DOHH2 (cell line): ENCODE measurements at regions not wholly inside any gene's neighbourhood (a gene's known extent, or its start where the extent isn't known, plus 50 kb on each side); places are given as distances from the start of the nearest gene placed in this dataset.

Source experiments
- H3F3A ChIP-seq: fragments of 200-600 bp; sonication (generic), shearing (Covaris generic); 2 replicates; pipeline ENCODE4 v1.6.0; 2016; ENCODE audit warnings: antibody characterized with exemption, mild to moderate bottlenecking; ENCODE audit not compliant: control insufficient read depth, insufficient read depth
- H3K27ac ChIP-seq: fragments of 200-600 bp; sonication (generic); 2 replicates; pipeline ENCODE4 v1.5.1; 2014; ENCODE audit warnings: low read depth, mild to moderate bottlenecking, low read length, moderate library complexity
- H3K27me3 ChIP-seq: fragments of 200-600 bp; sonication (generic); 2 replicates; pipeline ENCODE4 v1.6.1; 2014; ENCODE audit warnings: mild to moderate bottlenecking, low read length, mixed read lengths; ENCODE audit not compliant: control insufficient read depth
- H3K36me3 ChIP-seq: fragments of 200-600 bp; sonication (generic); 2 replicates; pipeline ENCODE4 v1.6.1; 2014; ENCODE audit warnings: mild to moderate bottlenecking, low read length, moderate library complexity, mixed read lengths; ENCODE audit not compliant: control insufficient read depth
- H3K4me1 ChIP-seq: fragments of 200-600 bp; sonication (generic); 2 replicates; pipeline ENCODE4 v1.6.1; 2014; ENCODE audit warnings: mild to moderate bottlenecking, low read length, mixed read lengths; ENCODE audit not compliant: control insufficient read depth
- H3K4me2 ChIP-seq: fragments of 200-600 bp; sonication (generic); 2 replicates; pipeline ENCODE4 v1.6.0; 2014; ENCODE audit warnings: mild to moderate bottlenecking, low read length, moderate library complexity
- H3K4me3 ChIP-seq: fragments of 200-600 bp; sonication (generic); 2 replicates; pipeline ENCODE4 v1.5.1; 2014; ENCODE audit warnings: mild to moderate bottlenecking, low read length, mixed read lengths
- H3K79me2 ChIP-seq: fragments of 200-600 bp; sonication (generic); 2 replicates; pipeline ENCODE4 v1.6.1; 2014; ENCODE audit warnings: mild to moderate bottlenecking, low read length, mixed read lengths; ENCODE audit not compliant: control insufficient read depth
- H3K9me2 ChIP-seq: fragments of 200-600 bp; sonication (generic); replicated peaks from 2 replicates; pipeline ENCODE4 v1.6.1; 2014; ENCODE audit warnings: mild to moderate bottlenecking, low read length, mixed read lengths; ENCODE audit not compliant: control insufficient read depth
- H3K9me3 ChIP-seq: fragments of 200-600 bp; sonication (generic); 2 replicates; pipeline ENCODE4 v1.6.1; 2014; ENCODE audit warnings: antibody characterized with exemption, low read length, mixed read lengths; ENCODE audit not compliant: control insufficient read depth, insufficient read depth
- H4K20me1 ChIP-seq: fragments of 200-600 bp; sonication (generic); 2 replicates; pipeline ENCODE4 v1.6.0; 2014; ENCODE audit warnings: low read depth, mild to moderate bottlenecking, antibody characterized with exemption, low read length, moderate library complexity; ENCODE audit not compliant: control insufficient read depth, insufficient read depth
- EZH2phosphoT487 ChIP-seq: fragments of 200-600 bp; sonication (generic); IDR thresholded peaks from 2 replicates; pipeline ENCODE4 v1.6.1; 2017; ENCODE audit warnings: borderline replicate concordance, mild to moderate bottlenecking, antibody characterized with exemption, low read length, moderate library complexity, mixed read lengths
- TF ChIP-seq, protein P1 (sequence below): fragments of 200-600 bp; sonication (generic); IDR thresholded peaks from one replicate; pipeline ENCODE4 v1.5.1; 2014; ENCODE audit warnings: antibody characterized with exemption, mild to moderate bottlenecking, low read depth, low read length; ENCODE audit not compliant: poor library complexity, severe bottlenecking

DNA sequence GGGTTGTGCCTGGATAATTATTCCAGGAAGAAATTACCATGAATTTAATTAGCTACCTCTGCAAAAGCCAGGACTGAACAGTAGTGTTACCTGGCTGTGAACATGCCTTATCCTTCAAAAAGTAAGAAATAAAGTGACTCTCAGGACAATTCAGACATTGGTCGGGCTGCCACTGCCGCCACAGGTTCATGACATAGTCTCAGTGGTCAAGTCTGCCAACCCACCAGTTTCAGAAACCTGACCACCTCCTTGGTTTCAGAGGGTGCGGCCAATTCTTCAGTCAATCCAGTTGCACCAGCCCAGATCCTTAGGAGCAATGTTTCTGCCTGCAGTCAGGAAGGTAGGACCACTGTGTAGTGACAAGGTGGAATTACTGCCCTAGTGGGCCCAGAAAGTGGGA is 593.1 kb upstream of the DAB2 start:
- Histone ChIP-seq H3K9me2 (no peaks in the 10 kb centered on the region), H3K4me1 (no peaks in the 10 kb centered on the region), H3K27me3 (0 out of 2 replicates have a peak, but pooled peaks cover 3% of the 10 kb centered on the region), H4K20me1 (no peaks in the 10 kb centered on the region), H3K36me3 (no peaks in the 10 kb centered on the region), H3K4me2 (no peak overlapping the region), H3K27ac (no peak overlapping the region), H3K9me3 (no peaks in the 10 kb centered on the region), H3K4me3 (no peak overlapping the region), H3K79me2 (no peaks in the 10 kb centered on the region), H3F3A (no peaks in the 10 kb centered on the region)
- TF ChIP-seq EZH2phosphoT487, result no peak
- TF ChIP-seq, protein P1, sequence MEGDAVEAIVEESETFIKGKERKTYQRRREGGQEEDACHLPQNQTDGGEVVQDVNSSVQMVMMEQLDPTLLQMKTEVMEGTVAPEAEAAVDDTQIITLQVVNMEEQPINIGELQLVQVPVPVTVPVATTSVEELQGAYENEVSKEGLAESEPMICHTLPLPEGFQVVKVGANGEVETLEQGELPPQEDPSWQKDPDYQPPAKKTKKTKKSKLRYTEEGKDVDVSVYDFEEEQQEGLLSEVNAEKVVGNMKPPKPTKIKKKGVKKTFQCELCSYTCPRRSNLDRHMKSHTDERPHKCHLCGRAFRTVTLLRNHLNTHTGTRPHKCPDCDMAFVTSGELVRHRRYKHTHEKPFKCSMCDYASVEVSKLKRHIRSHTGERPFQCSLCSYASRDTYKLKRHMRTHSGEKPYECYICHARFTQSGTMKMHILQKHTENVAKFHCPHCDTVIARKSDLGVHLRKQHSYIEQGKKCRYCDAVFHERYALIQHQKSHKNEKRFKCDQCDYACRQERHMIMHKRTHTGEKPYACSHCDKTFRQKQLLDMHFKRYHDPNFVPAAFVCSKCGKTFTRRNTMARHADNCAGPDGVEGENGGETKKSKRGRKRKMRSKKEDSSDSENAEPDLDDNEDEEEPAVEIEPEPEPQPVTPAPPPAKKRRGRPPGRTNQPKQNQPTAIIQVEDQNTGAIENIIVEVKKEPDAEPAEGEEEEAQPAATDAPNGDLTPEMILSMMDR, result no peak

- Histone ChIP-seq H3K4me3 (no peak overlapping the region), H3K27me3 (0 out of 2 replicates have a peak, but pooled peaks cover 3% of the 10 kb centered on the region), H3F3A (no peaks in the 10 kb centered on the region), H4K20me1 (no peaks in the 10 kb centered on the region), H3K9me3 (no peaks in the 10 kb centered on the region), H3K9me2 (no peaks in the 10 kb centered on the region), H3K4me1 (no peaks in the 10 kb centered on the region), H3K27ac (no peak overlapping the region), H3K4me2 (no peak overlapping the region), H3K79me2 (no peaks in the 10 kb centered on the region), H3K36me3 (no peaks in the 10 kb centered on the region)
- TF ChIP-seq, protein P1, result no peak
- no peak for TF ChIP-seq EZH2phosphoT487
Observed at GRCh38 chr5:40017135-40017534, 592.4 kb upstream of the DAB2 start.

DNA sequence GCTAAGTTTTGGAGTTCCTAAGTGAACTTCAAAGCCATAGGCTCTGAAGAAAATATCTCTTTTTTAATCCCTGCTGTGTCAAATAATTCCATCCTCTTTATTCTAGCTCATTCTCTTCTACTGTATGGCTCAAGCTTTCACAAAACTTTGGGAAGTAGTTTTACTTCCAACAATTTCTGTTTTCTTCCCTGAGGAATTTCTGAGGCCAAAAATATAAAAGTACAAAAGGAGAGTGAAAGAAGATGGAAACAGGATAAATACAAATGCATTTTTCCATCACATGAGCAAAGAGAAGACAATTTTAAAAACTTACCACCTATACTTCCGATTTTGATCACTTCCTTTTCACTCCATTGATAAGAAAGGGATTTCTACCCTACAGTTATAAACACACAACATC is 585.7 kb upstream of the DAB2 start:
- no peaks in the 10 kb centered on the region for H4K20me1 ChIP-seq
- no peak for TF ChIP-seq EZH2phosphoT487
- TF ChIP-seq, protein P1, result no peak

GRCh38 chr5:40006260-40006659 is 581.5 kb upstream of the DAB2 start:
- H3K4me1 ChIP-seq, result no peaks in the 10 kb centered on the region
- H3K4me3 ChIP-seq, result no peak overlapping the region
- no peaks in the 10 kb centered on the region for H3K36me3 ChIP-seq
- no peaks in the 10 kb centered on the region for H4K20me1 ChIP-seq
- no peaks in the 10 kb centered on the region for H3K9me2 ChIP-seq
- no peaks in the 10 kb centered on the region for H3F3A ChIP-seq
- H3K79me2 ChIP-seq, result no peaks in the 10 kb centered on the region
- 0 out of 2 replicates have a peak, but pooled peaks cover 3% of the 10 kb centered on the region for H3K9me3 ChIP-seq
- H3K4me2 ChIP-seq, result no peak overlapping the region
- H3K27me3 ChIP-seq, result 0 out of 2 replicates have a peak, but pooled peaks cover 2% of the 10 kb centered on the region
- TF ChIP-seq EZH2phosphoT487, result no peak
- TF ChIP-seq, protein P1, result no peak
- H3K27ac ChIP-seq, result no peak overlapping the region

More for the DNA sequence above, 585.7 kb upstream of the DAB2 start:
- H3K27ac ChIP-seq, result no peak overlapping the region
- H3K9me2 ChIP-seq, result no peaks in the 10 kb centered on the region
- no peaks in the 10 kb centered on the region for H3K4me1 ChIP-seq
- 0 out of 2 replicates have a peak, but pooled peaks cover 2% of the 10 kb centered on the region for H3K27me3 ChIP-seq
- no peak overlapping the region for H3K4me2 ChIP-seq
- H3K36me3 ChIP-seq, result no peaks in the 10 kb centered on the region
- H3K79me2 ChIP-seq, result no peaks in the 10 kb centered on the region
- H3K9me3 ChIP-seq, result 0 out of 2 replicates have a peak, but pooled peaks cover 3% of the 10 kb centered on the region
- H3F3A ChIP-seq, result no peaks in the 10 kb centered on the region
- no peak overlapping the region for H3K4me3 ChIP-seq
